CD14-positive monocyte (primary cell): ENCODE measurements at regions not wholly inside any gene's neighbourhood (a gene's known extent, or its start where the extent isn't known, plus 50 kb on each side); places are given as distances from the start of the nearest gene placed in this dataset.

Experiments used
- DNase-seq, 3 donors: peaks; one replicate each; pipeline ENCODE4 v3.0.0-alpha.2; 2011 to 2022
- H2AFZ ChIP-seq: 2 replicates; pipeline ENCODE4 v1.6.0; 2012; ENCODE audit warnings: mild to moderate bottlenecking, low read depth, low read length, inconsistent platforms; ENCODE audit not compliant: insufficient read depth, poor library complexity, severe bottlenecking
- H3K27ac ChIP-seq, 2 donors: 1 replicate in 1 of 2; 2 replicates in 1 of 2; pipeline ENCODE4 v1.5.1; 2012 to 2013; ENCODE audit warnings: low read length in 2 of 2, control low read depth in 1 of 2, inconsistent platforms in 1 of 2, low read depth in 1 of 2, mild to moderate bottlenecking in 1 of 2
- H3K27me3 ChIP-seq, 2 donors: one replicate each; pipeline versions ENCODE4 v1.6.0 to v1.6.1; 2011 to 2013; ENCODE audit warnings: low read length in 2 of 2; ENCODE audit not compliant: control insufficient read depth in 2 of 2, insufficient read depth in 2 of 2
- H3K36me3 ChIP-seq, 2 donors: replicated peaks in 1 of 2; 1 replicate in 1 of 2; 2 replicates in 1 of 2; pipeline versions ENCODE4 v1.5.1 to v1.6.1; 2012 to 2013; ENCODE audit warnings: low read length in 2 of 2, control low read depth in 1 of 2, inconsistent platforms in 1 of 2, mild to moderate bottlenecking in 1 of 2; ENCODE audit not compliant: insufficient read depth in 2 of 2, control insufficient read depth in 1 of 2
- H3K4me1 ChIP-seq, 2 donors: 1 replicate in 1 of 2; 2 replicates in 1 of 2; pipeline versions ENCODE4 v1.5.1 to v1.6.1; 2012 to 2013; ENCODE audit warnings: low read length in 2 of 2, control low read depth in 1 of 2, inconsistent platforms in 1 of 2, mild to moderate bottlenecking in 1 of 2, moderate library complexity in 1 of 2; ENCODE audit not compliant: insufficient read depth in 2 of 2, control insufficient read depth in 1 of 2
- H3K4me2 ChIP-seq: replicated peaks from 2 replicates; pipeline ENCODE3; 2012; ENCODE audit warnings: low read length, moderate library complexity, mild to moderate bottlenecking; ENCODE audit not compliant: poor library complexity, severe bottlenecking; ENCODE audit errors: extremely low read depth
- H3K4me3 ChIP-seq, 3 experiments: fragments of 200-600 bp in 1 of 3; sonication (generic) in 1 of 3; replicated peaks in 1 of 3; 1 replicate in 2 of 3; 2 replicates in 1 of 3; pipeline ENCODE4 v1.5.1; 2011 to 2013; ENCODE audit warnings: low read length in 3 of 3, mild to moderate bottlenecking in 3 of 3, control low read depth in 2 of 3, low read depth in 2 of 3, inconsistent platforms in 1 of 3, moderate library complexity in 1 of 3
- H3K79me2 ChIP-seq: 2 replicates; pipeline ENCODE4 v1.6.0; 2012; ENCODE audit warnings: mild to moderate bottlenecking, control low read depth, inconsistent platforms, low read length, moderate library complexity; ENCODE audit not compliant: insufficient read depth
- H3K9ac ChIP-seq: 2 replicates; pipeline ENCODE4 v1.6.0; 2017; ENCODE audit warnings: low read length, mild to moderate bottlenecking; ENCODE audit not compliant: insufficient read depth, poor library complexity, severe bottlenecking
- H3K9me3 ChIP-seq, 2 donors: replicated peaks in 1 of 2; 1 replicate in 1 of 2; 2 replicates in 1 of 2; pipeline versions ENCODE4 v1.5.1 to v1.6.1; 2012 to 2013; ENCODE audit warnings: low read length in 2 of 2, control low read depth in 1 of 2; ENCODE audit not compliant: control insufficient read depth in 1 of 2, insufficient read depth in 1 of 2
- H4K20me1 ChIP-seq: 2 replicates; pipeline ENCODE4 v1.6.0; 2012; ENCODE audit warnings: mild to moderate bottlenecking, low read length, control low read depth, moderate library complexity; ENCODE audit not compliant: insufficient read depth
- H3K27ac Mint-ChIP-seq, 7 donors: one replicate each; pipeline ENCODE4 v1.8.0; 2020; ENCODE audit warnings: mild to moderate bottlenecking in 7 of 7, mixed read lengths in 7 of 7, moderate library complexity in 6 of 7, inconsistent platforms in 2 of 7
- H3K27me3 Mint-ChIP-seq, 3 donors: one replicate each; pipeline ENCODE4 v1.8.0; 2021 to 2022; ENCODE audit warnings: low read depth in 3 of 3, mild to moderate bottlenecking in 3 of 3, mixed read lengths in 3 of 3, moderate library complexity in 3 of 3, inconsistent platforms in 1 of 3
- H3K36me3 Mint-ChIP-seq, 2 donors: one replicate each; pipeline ENCODE4 v1.8.0; 2020; ENCODE audit warnings: mixed read lengths in 2 of 2, inconsistent platforms in 1 of 2, mild to moderate bottlenecking in 1 of 2
- H3K4me1 Mint-ChIP-seq: one replicate; pipeline ENCODE4 v1.8.0; 2020; ENCODE audit warnings: mild to moderate bottlenecking, mixed read lengths
- H3K4me3 Mint-ChIP-seq, 2 donors: one replicate each; pipeline ENCODE4 v1.8.0; 2020; ENCODE audit warnings: mild to moderate bottlenecking in 2 of 2, mixed read lengths in 2 of 2, moderate library complexity in 1 of 2
- H3K9me3 Mint-ChIP-seq, 7 donors: one replicate each; pipeline ENCODE4 v1.8.0; 2020 to 2022; ENCODE audit warnings: mixed read lengths in 7 of 7, mild to moderate bottlenecking in 6 of 7, moderate library complexity in 6 of 7, inconsistent platforms in 2 of 7
- WGBS: methylation state at CpG from one replicate; pipeline ENCODE4 v1.1.5; 2013; ENCODE audit warnings: missing lambda C conversion rate; ENCODE audit not compliant: insufficient coverage; 5-methylcytosine and 5-hydroxymethylcytosine counted together
- intact Hi-C, 2 donors: fragments of 100-400 bp; cut with micrococcal nuclease; formaldehyde crosslinking; loops; one replicate each; pipeline versions ENCODE4 v1.15.0 to v1.15.1; 2023
- TF ChIP-seq, protein P1 (sequence below): fragments of 200-600 bp; IDR thresholded peaks from one replicate; pipeline ENCODE4 v1.8.0; 2022; ENCODE audit warnings: antibody characterized with exemption, mild to moderate bottlenecking

DNA sequence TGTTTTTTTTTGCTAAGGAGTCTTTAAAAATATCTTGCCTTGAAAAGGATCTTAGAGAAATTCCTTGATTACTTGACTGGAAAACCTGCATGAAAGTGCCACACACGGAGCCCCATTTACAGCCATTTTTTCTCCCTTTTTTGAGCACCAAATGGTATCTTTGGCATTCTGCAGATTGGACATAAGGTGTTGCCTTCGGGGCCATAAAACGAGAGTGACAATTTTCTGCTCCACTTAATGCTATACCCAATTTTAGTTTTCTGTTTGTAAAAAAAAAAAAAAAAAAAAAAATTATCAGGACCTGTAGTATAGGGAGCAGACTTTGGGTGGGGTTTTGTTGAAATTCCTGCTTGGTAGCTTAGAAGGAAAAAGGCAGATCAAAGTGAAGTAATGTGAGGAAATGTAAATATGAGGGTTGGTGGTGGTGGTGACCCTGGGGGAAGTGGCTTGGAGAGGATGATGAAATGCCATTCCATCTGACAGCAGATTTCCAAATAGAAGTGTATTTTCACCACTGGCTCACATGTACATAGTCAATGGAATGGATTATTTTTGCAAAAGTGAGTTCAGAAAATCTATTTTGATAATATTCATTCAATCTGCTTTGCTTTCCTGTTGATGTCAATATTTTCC is 212.1 kb upstream of the SOX4 start:
- intact Hi-C loops = no loop called here
- no peaks in the 10 kb centered on the region for H4K20me1 ChIP-seq
- no peaks in the 10 kb centered on the region for H3K9me3 ChIP-seq
- Mint-ChIP-seq H3K27ac (no peak overlapping the region), H3K4me3 (no peak overlapping the region), H3K9me3 (peaks cover 0 to 2% (median 0%) of the 10 kb centered on the region in 7 donors), H3K27me3 (peaks cover 0 to 5% (median 0%) of the 10 kb centered on the region in 3 donors), H3K4me1 (peaks cover 24% of the 10 kb centered on the region), H3K36me3 (no peaks in the 10 kb centered on the region)
- peaks cover 5 to 6% of the 10 kb centered on the region in 2 donors for H3K4me1 ChIP-seq
- H3K4me3 ChIP-seq = no peak overlapping the region
- TF ChIP-seq, protein P1, sequence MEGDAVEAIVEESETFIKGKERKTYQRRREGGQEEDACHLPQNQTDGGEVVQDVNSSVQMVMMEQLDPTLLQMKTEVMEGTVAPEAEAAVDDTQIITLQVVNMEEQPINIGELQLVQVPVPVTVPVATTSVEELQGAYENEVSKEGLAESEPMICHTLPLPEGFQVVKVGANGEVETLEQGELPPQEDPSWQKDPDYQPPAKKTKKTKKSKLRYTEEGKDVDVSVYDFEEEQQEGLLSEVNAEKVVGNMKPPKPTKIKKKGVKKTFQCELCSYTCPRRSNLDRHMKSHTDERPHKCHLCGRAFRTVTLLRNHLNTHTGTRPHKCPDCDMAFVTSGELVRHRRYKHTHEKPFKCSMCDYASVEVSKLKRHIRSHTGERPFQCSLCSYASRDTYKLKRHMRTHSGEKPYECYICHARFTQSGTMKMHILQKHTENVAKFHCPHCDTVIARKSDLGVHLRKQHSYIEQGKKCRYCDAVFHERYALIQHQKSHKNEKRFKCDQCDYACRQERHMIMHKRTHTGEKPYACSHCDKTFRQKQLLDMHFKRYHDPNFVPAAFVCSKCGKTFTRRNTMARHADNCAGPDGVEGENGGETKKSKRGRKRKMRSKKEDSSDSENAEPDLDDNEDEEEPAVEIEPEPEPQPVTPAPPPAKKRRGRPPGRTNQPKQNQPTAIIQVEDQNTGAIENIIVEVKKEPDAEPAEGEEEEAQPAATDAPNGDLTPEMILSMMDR = no peak
- no peak for DNase-seq
- no peak overlapping the region for H3K9ac ChIP-seq
- no peak overlapping the region for H3K4me2 ChIP-seq
- no peaks in the 10 kb centered on the region for H3K36me3 ChIP-seq
- WGBS = 100% methylated on average over 1 of the region's 3 CpGs
- no peaks in the 10 kb centered on the region for H3K79me2 ChIP-seq
- H3K27ac ChIP-seq = no peak overlapping the region
- H2AFZ ChIP-seq = no peak overlapping the region
- no peaks in the 10 kb centered on the region for H3K27me3 ChIP-seq

DNA sequence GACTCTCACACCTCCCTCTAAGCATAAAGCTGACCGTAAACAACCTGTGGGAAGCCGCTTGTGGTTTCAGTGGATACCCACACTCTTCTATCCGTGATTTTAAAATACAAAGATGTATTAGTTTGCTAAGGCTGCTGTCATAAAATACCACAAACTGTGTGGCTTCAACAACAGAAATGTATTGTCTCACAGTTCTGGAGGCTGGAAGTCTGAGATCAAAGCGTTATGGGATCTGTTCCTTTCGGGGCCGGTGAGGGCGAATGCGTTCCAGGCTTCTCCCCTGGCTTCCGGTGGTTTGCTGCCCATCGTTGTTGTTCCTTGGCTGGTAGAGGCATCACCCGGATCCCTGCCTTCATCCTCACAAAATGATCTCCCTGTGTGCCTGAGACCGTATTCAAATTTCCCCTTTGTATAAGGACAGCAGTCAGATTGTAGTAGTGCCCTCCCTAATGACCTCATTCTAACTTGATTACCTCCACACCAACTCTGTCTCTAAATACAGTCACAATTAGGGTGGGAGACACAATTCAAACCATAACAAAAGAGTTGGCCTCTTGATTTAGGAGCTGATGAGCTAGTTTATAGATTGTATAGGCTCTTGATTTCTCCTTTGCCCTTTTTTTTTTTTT is 210.6 kb upstream of the SOX4 start:
- no peaks in the 10 kb centered on the region for H3K27me3 ChIP-seq
- H3K27me3 Mint-ChIP-seq = peaks cover 0 to 5% (median 0%) of the 10 kb centered on the region in 3 donors
- H3K27ac Mint-ChIP-seq = no peak overlapping the region
- TF ChIP-seq, protein P1 = no peak
- no peaks in the 10 kb centered on the region for H3K9me3 ChIP-seq
- WGBS = 90% methylated on average over 8 of the region's 12 CpGs
- H3K4me2 ChIP-seq = no peak overlapping the region
- H3K4me3 Mint-ChIP-seq = no peak overlapping the region
- no peak for DNase-seq
- peaks cover 18% of the 10 kb centered on the region for H3K4me1 Mint-ChIP-seq
- H3K36me3 Mint-ChIP-seq = no peaks in the 10 kb centered on the region
- H3K79me2 ChIP-seq = no peaks in the 10 kb centered on the region
- peaks cover 5 to 6% of the 10 kb centered on the region in 2 donors for H3K4me1 ChIP-seq
- intact Hi-C loops = no loop called here
- H3K4me3 ChIP-seq = no peak overlapping the region
- H3K9me3 Mint-ChIP-seq = peaks cover 0 to 5% (median 0%) of the 10 kb centered on the region in 7 donors
- no peak overlapping the region for H3K9ac ChIP-seq
- H2AFZ ChIP-seq = no peak overlapping the region
- no peak overlapping the region for H3K27ac ChIP-seq
- no peaks in the 10 kb centered on the region for H3K36me3 ChIP-seq
- no peaks in the 10 kb centered on the region for H4K20me1 ChIP-seq
